Esophagus muscularis mucosa (tissue), 4 donors: ENCODE measurements at regions not wholly inside any gene's neighbourhood (a gene's known extent, or its start where the extent isn't known, plus 50 kb on each side); places are given as distances from the start of the nearest gene placed in this dataset.

Experiments used
- EP300 ChIP-seq: sonication (generic); formaldehyde crosslinking; IDR thresholded peaks from one replicate; pipeline ENCODE4 v1.6.1; 2017; ENCODE audit warnings: antibody characterized with exemption
- POLR2A ChIP-seq: fragments of 450-650 bp; IDR thresholded peaks from one replicate; pipeline ENCODE4 v1.6.1; 2017; ENCODE audit warnings: antibody characterized with exemption, moderate library complexity, mild to moderate bottlenecking, low read depth
- TF ChIP-seq, protein P1 (sequence below), 3 experiments: fragments of 200-600 bp in 2 of 3; fragments of 450-650 bp in 1 of 3; sonication (generic) in 2 of 3; IDR thresholded peaks; one replicate each; pipeline ENCODE4 v1.5.1; 2017 to 2019; ENCODE audit warnings: antibody characterized with exemption in 3 of 3, mild to moderate bottlenecking in 2 of 3, moderate library complexity in 1 of 3

- no peak for TF ChIP-seq POLR2A
- TF ChIP-seq, protein P1, sequence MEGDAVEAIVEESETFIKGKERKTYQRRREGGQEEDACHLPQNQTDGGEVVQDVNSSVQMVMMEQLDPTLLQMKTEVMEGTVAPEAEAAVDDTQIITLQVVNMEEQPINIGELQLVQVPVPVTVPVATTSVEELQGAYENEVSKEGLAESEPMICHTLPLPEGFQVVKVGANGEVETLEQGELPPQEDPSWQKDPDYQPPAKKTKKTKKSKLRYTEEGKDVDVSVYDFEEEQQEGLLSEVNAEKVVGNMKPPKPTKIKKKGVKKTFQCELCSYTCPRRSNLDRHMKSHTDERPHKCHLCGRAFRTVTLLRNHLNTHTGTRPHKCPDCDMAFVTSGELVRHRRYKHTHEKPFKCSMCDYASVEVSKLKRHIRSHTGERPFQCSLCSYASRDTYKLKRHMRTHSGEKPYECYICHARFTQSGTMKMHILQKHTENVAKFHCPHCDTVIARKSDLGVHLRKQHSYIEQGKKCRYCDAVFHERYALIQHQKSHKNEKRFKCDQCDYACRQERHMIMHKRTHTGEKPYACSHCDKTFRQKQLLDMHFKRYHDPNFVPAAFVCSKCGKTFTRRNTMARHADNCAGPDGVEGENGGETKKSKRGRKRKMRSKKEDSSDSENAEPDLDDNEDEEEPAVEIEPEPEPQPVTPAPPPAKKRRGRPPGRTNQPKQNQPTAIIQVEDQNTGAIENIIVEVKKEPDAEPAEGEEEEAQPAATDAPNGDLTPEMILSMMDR (IDR thresholded peaks at IDR 0.05), result no peak
- no peak for TF ChIP-seq EP300
Observed at GRCh38 chr13:53351021-53351420, 322.4 kb downstream of the OLFM4 start.
